DOHH2 (cell line): ENCODE measurements at regions not wholly inside any gene's neighbourhood (a gene's known extent, or its start where the extent isn't known, plus 50 kb on each side); places are given as distances from the start of the nearest gene placed in this dataset.

Source experiments
- H3F3A ChIP-seq: fragments of 200-600 bp; sonication (generic), shearing (Covaris generic); 2 replicates; pipeline ENCODE4 v1.6.0; 2016; ENCODE audit warnings: antibody characterized with exemption, mild to moderate bottlenecking; ENCODE audit not compliant: control insufficient read depth, insufficient read depth
- H3K27ac ChIP-seq: fragments of 200-600 bp; sonication (generic); 2 replicates; pipeline ENCODE4 v1.5.1; 2014; ENCODE audit warnings: low read depth, mild to moderate bottlenecking, low read length, moderate library complexity
- H3K27me3 ChIP-seq: fragments of 200-600 bp; sonication (generic); 2 replicates; pipeline ENCODE4 v1.6.1; 2014; ENCODE audit warnings: mild to moderate bottlenecking, low read length, mixed read lengths; ENCODE audit not compliant: control insufficient read depth
- H3K36me3 ChIP-seq: fragments of 200-600 bp; sonication (generic); 2 replicates; pipeline ENCODE4 v1.6.1; 2014; ENCODE audit warnings: mild to moderate bottlenecking, low read length, moderate library complexity, mixed read lengths; ENCODE audit not compliant: control insufficient read depth
- H3K4me1 ChIP-seq: fragments of 200-600 bp; sonication (generic); 2 replicates; pipeline ENCODE4 v1.6.1; 2014; ENCODE audit warnings: mild to moderate bottlenecking, low read length, mixed read lengths; ENCODE audit not compliant: control insufficient read depth
- H3K4me2 ChIP-seq: fragments of 200-600 bp; sonication (generic); 2 replicates; pipeline ENCODE4 v1.6.0; 2014; ENCODE audit warnings: mild to moderate bottlenecking, low read length, moderate library complexity
- H3K4me3 ChIP-seq: fragments of 200-600 bp; sonication (generic); 2 replicates; pipeline ENCODE4 v1.5.1; 2014; ENCODE audit warnings: mild to moderate bottlenecking, low read length, mixed read lengths
- H3K79me2 ChIP-seq: fragments of 200-600 bp; sonication (generic); 2 replicates; pipeline ENCODE4 v1.6.1; 2014; ENCODE audit warnings: mild to moderate bottlenecking, low read length, mixed read lengths; ENCODE audit not compliant: control insufficient read depth
- H3K9me2 ChIP-seq: fragments of 200-600 bp; sonication (generic); replicated peaks from 2 replicates; pipeline ENCODE4 v1.6.1; 2014; ENCODE audit warnings: mild to moderate bottlenecking, low read length, mixed read lengths; ENCODE audit not compliant: control insufficient read depth
- H3K9me3 ChIP-seq: fragments of 200-600 bp; sonication (generic); 2 replicates; pipeline ENCODE4 v1.6.1; 2014; ENCODE audit warnings: antibody characterized with exemption, low read length, mixed read lengths; ENCODE audit not compliant: control insufficient read depth, insufficient read depth
- H4K20me1 ChIP-seq: fragments of 200-600 bp; sonication (generic); 2 replicates; pipeline ENCODE4 v1.6.0; 2014; ENCODE audit warnings: low read depth, mild to moderate bottlenecking, antibody characterized with exemption, low read length, moderate library complexity; ENCODE audit not compliant: control insufficient read depth, insufficient read depth
- CTCF ChIP-seq: fragments of 200-600 bp; sonication (generic); IDR thresholded peaks from one replicate; pipeline ENCODE4 v1.5.1; 2014; ENCODE audit warnings: antibody characterized with exemption, mild to moderate bottlenecking, low read depth, low read length; ENCODE audit not compliant: poor library complexity, severe bottlenecking
- EZH2phosphoT487 ChIP-seq: fragments of 200-600 bp; sonication (generic); IDR thresholded peaks from 2 replicates; pipeline ENCODE4 v1.6.1; 2017; ENCODE audit warnings: borderline replicate concordance, mild to moderate bottlenecking, antibody characterized with exemption, low read length, moderate library complexity, mixed read lengths

- H3K27ac ChIP-seq: no peak overlapping the region
- H4K20me1 ChIP-seq: no peaks in the 10 kb centered on the region
- H3K9me2 ChIP-seq: no peaks in the 10 kb centered on the region
- no peaks in the 10 kb centered on the region for H3K79me2 ChIP-seq
- H3K27me3 ChIP-seq: no peaks in the 10 kb centered on the region
- no peak for TF ChIP-seq EZH2phosphoT487
- no peak for TF ChIP-seq CTCF
- H3K4me1 ChIP-seq: no peaks in the 10 kb centered on the region
- no peaks in the 10 kb centered on the region for H3K9me3 ChIP-seq
- H3K4me3 ChIP-seq: no peak overlapping the region
- no peak overlapping the region for H3K4me2 ChIP-seq
- H3K36me3 ChIP-seq: no peaks in the 10 kb centered on the region
- no peaks in the 10 kb centered on the region for H3F3A ChIP-seq
Measured at GRCh38 chr20:7371518-7372163, 568.6 kb downstream of the HAO1 start.

GRCh38 chr20:7375905-7376304, 564.4 kb downstream of the HAO1 start:
- H3K4me1 ChIP-seq: no peaks in the 10 kb centered on the region
- H3K9me2 ChIP-seq: no peaks in the 10 kb centered on the region
- no peaks in the 10 kb centered on the region for H3K79me2 ChIP-seq
- no peaks in the 10 kb centered on the region for H3K27me3 ChIP-seq
- no peaks in the 10 kb centered on the region for H3F3A ChIP-seq
- H3K9me3 ChIP-seq: no peaks in the 10 kb centered on the region
- no peaks in the 10 kb centered on the region for H3K36me3 ChIP-seq
- TF ChIP-seq EZH2phosphoT487 (no peak), CTCF (no peak)
- no peaks in the 10 kb centered on the region for H4K20me1 ChIP-seq
- H3K4me2 ChIP-seq: no peak overlapping the region
- no peak overlapping the region for H3K4me3 ChIP-seq
- H3K27ac ChIP-seq: no peak overlapping the region

- H3K4me3 ChIP-seq: no peak overlapping the region
- no peaks in the 10 kb centered on the region for H3K9me2 ChIP-seq
Measured at GRCh38 chr20:7378864-7379605, 561.2 kb downstream of the HAO1 start.

More at GRCh38 chr20:7378864-7379605, 561.2 kb downstream of the HAO1 start:
- Histone ChIP-seq H3K9me3 (no peaks in the 10 kb centered on the region), H3K27me3 (no peaks in the 10 kb centered on the region), H3K4me1 (no peaks in the 10 kb centered on the region), H3F3A (no peaks in the 10 kb centered on the region), H3K4me2 (no peak overlapping the region), H3K36me3 (no peaks in the 10 kb centered on the region), H3K27ac (no peak overlapping the region), H3K79me2 (no peaks in the 10 kb centered on the region), H4K20me1 (no peaks in the 10 kb centered on the region)
- TF ChIP-seq CTCF: no peak
